GM12891 (cell line): ENCODE measurements at regions not wholly inside any gene's neighbourhood (a gene's known extent, or its start where the extent isn't known, plus 50 kb on each side); places are given as distances from the start of the nearest gene placed in this dataset.

Source experiments
- PAX5 ChIP-seq: IDR thresholded peaks from 2 replicates; pipeline ENCODE4 v1.6.1; 2011; ENCODE audit warnings: low read length, moderate library complexity, mild to moderate bottlenecking; ENCODE audit not compliant: insufficient read depth, severe bottlenecking
- POLR2A ChIP-seq: IDR thresholded peaks from 2 replicates; pipeline ENCODE4 v1.6.1; 2011; ENCODE audit warnings: low read depth, low read length, control low read depth
- POLR2AphosphoS5 ChIP-seq: IDR thresholded peaks from 2 replicates; pipeline ENCODE4 v1.6.1; 2011; ENCODE audit warnings: low read depth, low read length, control low read depth
- POU2F2 ChIP-seq: IDR thresholded peaks from 2 replicates; pipeline ENCODE4 v1.6.1; 2011; ENCODE audit warnings: low read depth, mild to moderate bottlenecking, control low read depth, low read length, moderate library complexity
- SPI1 ChIP-seq: IDR thresholded peaks from 2 replicates; pipeline ENCODE4 v1.6.1; 2011; ENCODE audit warnings: low read depth, low read length, control low read depth
- TAF1 ChIP-seq: IDR thresholded peaks from 2 replicates; pipeline ENCODE4 v1.6.1; 2011; ENCODE audit warnings: low read depth, low read length, control low read depth

GRCh38 chr6:22972771-22973170, 403.4 kb downstream of the HDGFL1 start:
- TF ChIP-seq POLR2AphosphoS5 (no peak), TAF1 (no peak), SPI1 (no peak), POLR2A (no peak), POU2F2 (no peak), PAX5 (no peak)
